Osteocyte (in vitro differentiated cells): ENCODE measurements at regions not wholly inside any gene's neighbourhood (a gene's known extent, or its start where the extent isn't known, plus 50 kb on each side); places are given as distances from the start of the nearest gene placed in this dataset.

Experiments used
- DNase-seq: peaks from one replicate; pipeline ENCODE4 v3.0.0; 2021; ENCODE audit warnings: mixed read lengths; ENCODE audit not compliant: unreplicated experiment; ENCODE audit errors: extremely low spot score
- H3K27ac Mint-ChIP-seq: one replicate; pipeline ENCODE4 v1.8.0; 2021; ENCODE audit warnings: mild to moderate bottlenecking, mixed read lengths; ENCODE audit not compliant: unreplicated experiment
- H3K27me3 Mint-ChIP-seq: one replicate; pipeline ENCODE4 v1.8.0; 2021; ENCODE audit warnings: mixed read lengths; ENCODE audit not compliant: unreplicated experiment
- H3K36me3 Mint-ChIP-seq: one replicate; pipeline ENCODE4 v1.8.0; 2021; ENCODE audit warnings: mixed read lengths; ENCODE audit not compliant: unreplicated experiment
- H3K4me1 Mint-ChIP-seq: one replicate; pipeline ENCODE4 v1.8.0; 2021; ENCODE audit warnings: mixed read lengths; ENCODE audit not compliant: unreplicated experiment
- H3K4me3 Mint-ChIP-seq: one replicate; pipeline ENCODE4 v1.8.0; 2021; ENCODE audit warnings: mild to moderate bottlenecking, moderate library complexity, mixed read lengths; ENCODE audit not compliant: unreplicated experiment
- H3K9me3 Mint-ChIP-seq: one replicate; pipeline ENCODE4 v1.8.0; 2021; ENCODE audit warnings: mixed read lengths; ENCODE audit not compliant: unreplicated experiment
- CTCF ChIP-seq: fragments of 200-600 bp; sonication (generic); IDR thresholded peaks from 2 replicates; pipeline ENCODE4 v1.5.0; 2021; ENCODE audit warnings: antibody characterized with exemption, mild to moderate bottlenecking, moderate library complexity

DNA sequence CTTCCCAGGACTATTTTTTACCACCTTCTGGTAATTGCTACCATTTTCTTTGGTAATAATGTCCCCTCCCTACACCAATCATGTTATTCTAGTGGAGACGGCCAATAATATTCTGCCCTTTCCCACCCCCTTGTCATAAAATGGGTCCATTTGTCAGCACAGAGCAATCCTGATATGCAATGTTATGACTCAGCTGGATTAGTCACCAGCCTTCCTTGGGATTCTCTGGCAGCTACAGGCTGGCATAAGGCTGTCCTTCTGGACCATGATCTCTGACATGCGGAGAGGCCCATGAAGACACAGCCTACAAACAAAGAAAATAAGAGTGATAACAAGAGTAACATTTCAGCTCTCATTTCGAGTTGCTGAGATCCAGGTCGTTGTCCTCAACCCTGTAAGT, 222.0 kb upstream of the CPNE8 start:
- no peak for DNase-seq
- Mint-ChIP-seq H3K9me3 (peaks cover 3% of the 10 kb centered on the region), H3K36me3 (no peaks in the 10 kb centered on the region), H3K27me3 (no peaks in the 10 kb centered on the region), H3K27ac (no peak overlapping the region), H3K4me3 (no peak overlapping the region), H3K4me1 (no peaks in the 10 kb centered on the region)
- TF ChIP-seq CTCF, result no peak

- H3K27me3 Mint-ChIP-seq, result no peaks in the 10 kb centered on the region
- H3K36me3 Mint-ChIP-seq, result no peaks in the 10 kb centered on the region
- no peak overlapping the region for H3K27ac Mint-ChIP-seq
Measured at GRCh38 chr12:39125566-39125965, 220.2 kb upstream of the CPNE8 start.

GRCh38 chr12:39124768-39125167, 219.4 kb upstream of the CPNE8 start:
- Mint-ChIP-seq H3K4me1 (no peaks in the 10 kb centered on the region), H3K36me3 (no peaks in the 10 kb centered on the region), H3K27me3 (no peaks in the 10 kb centered on the region), H3K27ac (no peak overlapping the region), H3K4me3 (no peak overlapping the region), H3K9me3 (peaks cover 3% of the 10 kb centered on the region)
- no peak for TF ChIP-seq CTCF
- no peak for DNase-seq

More at GRCh38 chr12:39125566-39125965, 220.2 kb upstream of the CPNE8 start:
- Mint-ChIP-seq H3K4me3 (no peak overlapping the region), H3K9me3 (peaks cover 3% of the 10 kb centered on the region), H3K4me1 (no peaks in the 10 kb centered on the region)
- no peak for TF ChIP-seq CTCF
- DNase-seq, result no peak

DNA sequence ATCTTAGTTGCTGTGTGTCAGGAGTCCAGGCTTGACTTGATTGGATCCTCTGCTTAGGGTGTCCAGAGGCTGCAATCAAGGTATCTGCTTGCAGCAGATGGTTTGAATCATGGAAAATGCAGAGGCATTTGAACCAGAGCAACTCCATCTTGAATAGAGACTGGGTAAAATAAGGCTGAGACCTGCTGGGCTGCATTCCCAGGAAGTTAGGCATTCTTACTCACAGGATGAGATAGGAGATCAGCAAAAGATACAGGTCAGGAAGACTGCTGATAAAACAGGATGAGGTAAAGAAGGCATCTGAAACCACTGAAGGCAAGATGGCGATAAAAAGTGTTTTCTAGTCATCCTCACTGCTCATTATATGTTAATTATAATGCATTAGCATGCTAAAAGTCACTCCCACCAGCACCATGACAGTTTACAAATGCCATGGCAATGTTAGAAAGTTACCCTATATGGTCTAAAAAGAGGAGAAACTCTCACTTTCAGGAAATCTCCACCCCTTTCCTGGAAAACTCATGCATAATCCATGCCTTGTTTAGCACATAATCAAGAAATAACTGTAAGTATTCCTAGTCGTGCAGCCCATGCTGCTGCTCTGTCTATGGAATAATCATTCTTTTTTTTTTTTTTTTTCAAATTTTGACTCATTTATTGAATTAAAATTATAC, 218.3 kb upstream of the CPNE8 start:
- Mint-ChIP-seq H3K9me3 (peaks cover 3% of the 10 kb centered on the region), H3K4me3 (no peak overlapping the region), H3K27me3 (no peaks in the 10 kb centered on the region), H3K36me3 (no peaks in the 10 kb centered on the region), H3K27ac (no peak overlapping the region), H3K4me1 (no peaks in the 10 kb centered on the region)
- no peak for TF ChIP-seq CTCF
- no peak for DNase-seq

- H3K4me1 Mint-ChIP-seq, result no peaks in the 10 kb centered on the region
- H3K4me3 Mint-ChIP-seq, result no peak overlapping the region
- H3K36me3 Mint-ChIP-seq, result no peaks in the 10 kb centered on the region
- H3K27ac Mint-ChIP-seq, result no peak overlapping the region
- TF ChIP-seq CTCF, result no peak
- H3K9me3 Mint-ChIP-seq, result peaks cover 3% of the 10 kb centered on the region
- H3K27me3 Mint-ChIP-seq, result no peaks in the 10 kb centered on the region
- DNase-seq, result no peak
Measured at GRCh38 chr12:39122562-39123204, 217.3 kb upstream of the CPNE8 start.
